Retinal pigment epithelial cell (primary cell): ENCODE measurements at regions not wholly inside any gene's neighbourhood (a gene's known extent, or its start where the extent isn't known, plus 50 kb on each side); places are given as distances from the start of the nearest gene placed in this dataset.

Source experiments
- DNase-seq: peaks from one replicate; pipeline ENCODE4 v3.0.0-alpha.2; 2010; ENCODE audit warnings: low read depth
- H3K4me3 ChIP-seq: 2 replicates; pipeline ENCODE4 v1.5.1; 2011; ENCODE audit warnings: mild to moderate bottlenecking, low read length, control low read depth, moderate library complexity
- CTCF ChIP-seq: conservative IDR thresholded peaks from 2 replicates; pipeline ENCODE4 v1.5.1; 2011; ENCODE audit warnings: low read depth, low read length, control low read depth, inconsistent platforms

- no peak for DNase-seq
- TF ChIP-seq CTCF = no peak
Measured at GRCh38 chr6:51552435-51552834, 535.0 kb downstream of the PKHD1 start.

GRCh38 chr6:51553246-51554015 lies 534.0 kb downstream of the PKHD1 start:
- no peak for DNase-seq
- H3K4me3 ChIP-seq = no peak overlapping the region
- TF ChIP-seq CTCF = no peak

More at GRCh38 chr6:51552435-51552834, 535.0 kb downstream of the PKHD1 start:
- H3K4me3 ChIP-seq = no peak overlapping the region

GRCh38 chr6:51554029-51554428 lies 533.4 kb downstream of the PKHD1 start:
- no peak overlapping the region for H3K4me3 ChIP-seq
- DNase-seq = no peak
- no peak for TF ChIP-seq CTCF

- DNase-seq = no peak
- TF ChIP-seq CTCF = no peak
Measured at GRCh38 chr6:51559059-51559458, 528.4 kb downstream of the PKHD1 start.

GRCh38 chr6:51562198-51562597 lies 525.2 kb downstream of the PKHD1 start:
- DNase-seq = no peak

More at GRCh38 chr6:51559059-51559458, 528.4 kb downstream of the PKHD1 start:
- H3K4me3 ChIP-seq = no peak overlapping the region

More at GRCh38 chr6:51562198-51562597, 525.2 kb downstream of the PKHD1 start:
- TF ChIP-seq CTCF = no peak
- H3K4me3 ChIP-seq = no peak overlapping the region
